SU-DHL-6 (cell line): ENCODE measurements at regions not wholly inside any gene's neighbourhood (a gene's known extent, or its start where the extent isn't known, plus 50 kb on each side); places are given as distances from the start of the nearest gene placed in this dataset.

ENCODE experiments used
- EZH2phosphoT487 ChIP-seq: fragments of 200-600 bp; sonication (generic), shearing (Covaris generic); conservative IDR thresholded peaks from 2 replicates; pipeline ENCODE4 v1.6.1; 2018; ENCODE audit warnings: mild to moderate bottlenecking, antibody characterized with exemption, low read length, moderate library complexity, mixed read lengths
- TF ChIP-seq, protein P1 (sequence below): fragments of 200-600 bp; sonication (generic); IDR thresholded peaks from one replicate; pipeline ENCODE4 v1.5.1; 2017; ENCODE audit warnings: antibody characterized with exemption, mild to moderate bottlenecking, low read length, moderate library complexity; ENCODE audit not compliant: insufficient read depth, poor library complexity, severe bottlenecking

DNA sequence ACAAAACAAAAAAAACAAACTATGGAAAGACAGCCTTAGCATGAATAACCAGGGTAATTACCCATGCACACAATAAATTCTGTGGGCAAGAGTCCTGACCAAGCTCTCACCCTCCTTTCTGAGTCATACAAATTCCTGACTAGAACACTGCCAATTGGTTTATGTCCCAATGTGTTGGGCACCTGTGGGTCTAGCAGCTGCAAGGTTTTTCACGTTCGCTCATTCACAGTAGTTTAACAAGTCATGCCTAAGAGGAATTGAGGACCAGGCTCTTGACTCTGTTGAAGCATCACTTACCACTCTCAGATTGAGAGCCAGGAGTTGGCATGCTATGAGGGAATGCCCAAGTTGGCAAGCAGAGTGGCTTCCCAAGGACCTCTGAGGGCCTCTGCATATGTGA, 205.5 kb upstream of the SLC24A2 start:
- TF ChIP-seq, protein P1, sequence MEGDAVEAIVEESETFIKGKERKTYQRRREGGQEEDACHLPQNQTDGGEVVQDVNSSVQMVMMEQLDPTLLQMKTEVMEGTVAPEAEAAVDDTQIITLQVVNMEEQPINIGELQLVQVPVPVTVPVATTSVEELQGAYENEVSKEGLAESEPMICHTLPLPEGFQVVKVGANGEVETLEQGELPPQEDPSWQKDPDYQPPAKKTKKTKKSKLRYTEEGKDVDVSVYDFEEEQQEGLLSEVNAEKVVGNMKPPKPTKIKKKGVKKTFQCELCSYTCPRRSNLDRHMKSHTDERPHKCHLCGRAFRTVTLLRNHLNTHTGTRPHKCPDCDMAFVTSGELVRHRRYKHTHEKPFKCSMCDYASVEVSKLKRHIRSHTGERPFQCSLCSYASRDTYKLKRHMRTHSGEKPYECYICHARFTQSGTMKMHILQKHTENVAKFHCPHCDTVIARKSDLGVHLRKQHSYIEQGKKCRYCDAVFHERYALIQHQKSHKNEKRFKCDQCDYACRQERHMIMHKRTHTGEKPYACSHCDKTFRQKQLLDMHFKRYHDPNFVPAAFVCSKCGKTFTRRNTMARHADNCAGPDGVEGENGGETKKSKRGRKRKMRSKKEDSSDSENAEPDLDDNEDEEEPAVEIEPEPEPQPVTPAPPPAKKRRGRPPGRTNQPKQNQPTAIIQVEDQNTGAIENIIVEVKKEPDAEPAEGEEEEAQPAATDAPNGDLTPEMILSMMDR: no peak
- TF ChIP-seq EZH2phosphoT487: no peak
